Uterus (tissue), 2 donors: ENCODE measurements at regions not wholly inside any gene's neighbourhood (a gene's known extent, or its start where the extent isn't known, plus 50 kb on each side); places are given as distances from the start of the nearest gene placed in this dataset.

Experiments used
- POLR2A ChIP-seq, 2 donors: fragments of 450-650 bp; IDR thresholded peaks; one replicate each; pipeline ENCODE4 v1.6.1; 2016; ENCODE audit warnings: antibody characterized with exemption in 2 of 2, mild to moderate bottlenecking in 1 of 2, moderate library complexity in 1 of 2
- TF ChIP-seq, protein P1 (sequence below), 4 experiments: fragments of 200-600 bp in 2 of 4; fragments of 450-650 bp in 2 of 4; sonication (generic) in 2 of 4; IDR thresholded peaks; one replicate each; pipeline ENCODE4 v1.5.1; 2016 to 2019; ENCODE audit warnings: antibody characterized with exemption in 4 of 4, mild to moderate bottlenecking in 2 of 4, moderate library complexity in 1 of 4

DNA sequence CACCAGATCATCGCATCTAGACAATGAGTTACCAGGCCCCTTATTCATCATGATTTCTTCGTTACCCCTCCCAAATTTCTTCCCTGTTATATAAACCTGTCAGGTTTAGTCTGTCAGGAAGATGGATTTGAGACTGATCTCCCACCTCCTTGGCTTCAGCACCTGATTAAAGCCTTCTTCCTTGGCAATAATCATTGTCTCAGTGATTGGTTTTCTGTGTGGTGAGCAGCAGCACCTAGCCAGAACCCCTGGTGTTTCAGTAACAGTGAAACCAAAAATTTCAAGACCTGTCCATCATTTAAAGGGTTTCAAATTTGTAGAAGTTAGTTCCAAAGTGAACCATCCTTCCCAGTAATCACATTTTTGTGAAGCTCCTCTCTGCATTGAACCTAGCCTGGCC, 209.8 kb upstream of the GJE1 start:
- TF ChIP-seq POLR2A (IDR thresholded peaks at IDR 0.05) = no peak
- TF ChIP-seq, protein P1, sequence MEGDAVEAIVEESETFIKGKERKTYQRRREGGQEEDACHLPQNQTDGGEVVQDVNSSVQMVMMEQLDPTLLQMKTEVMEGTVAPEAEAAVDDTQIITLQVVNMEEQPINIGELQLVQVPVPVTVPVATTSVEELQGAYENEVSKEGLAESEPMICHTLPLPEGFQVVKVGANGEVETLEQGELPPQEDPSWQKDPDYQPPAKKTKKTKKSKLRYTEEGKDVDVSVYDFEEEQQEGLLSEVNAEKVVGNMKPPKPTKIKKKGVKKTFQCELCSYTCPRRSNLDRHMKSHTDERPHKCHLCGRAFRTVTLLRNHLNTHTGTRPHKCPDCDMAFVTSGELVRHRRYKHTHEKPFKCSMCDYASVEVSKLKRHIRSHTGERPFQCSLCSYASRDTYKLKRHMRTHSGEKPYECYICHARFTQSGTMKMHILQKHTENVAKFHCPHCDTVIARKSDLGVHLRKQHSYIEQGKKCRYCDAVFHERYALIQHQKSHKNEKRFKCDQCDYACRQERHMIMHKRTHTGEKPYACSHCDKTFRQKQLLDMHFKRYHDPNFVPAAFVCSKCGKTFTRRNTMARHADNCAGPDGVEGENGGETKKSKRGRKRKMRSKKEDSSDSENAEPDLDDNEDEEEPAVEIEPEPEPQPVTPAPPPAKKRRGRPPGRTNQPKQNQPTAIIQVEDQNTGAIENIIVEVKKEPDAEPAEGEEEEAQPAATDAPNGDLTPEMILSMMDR (IDR thresholded peaks at IDR 0.05) = no peak
